ENCODE measurements at regions not wholly inside any gene's neighbourhood (a gene's known extent, or its start where the extent isn't known, plus 50 kb on each side); places are given as distances from the start of the nearest gene placed in this dataset.

GRCh38 chr4:14272206-14272605 lies 644.7 kb upstream of the BOD1L1 start:
- Histone ChIP-seq H3F3A (ENCODE audit: insufficient read depth, low read length) (no peaks in the 10 kb centered on the region), H3K27ac (ENCODE audit: low read length) (no peak overlapping the region), H3K4me2 (ENCODE audit: low read depth, low read length) (peak overlapping the region; percentile 9; the same call in 1 of the 2 replicates), H2AFZ (ENCODE audit: low read length) (no peak overlapping the region), H3K4me3 (ENCODE audit: low read length) (no peak overlapping the region), H3K9ac (ENCODE audit: low read length) (no peak overlapping the region), H4K20me1 (ENCODE audit: insufficient read depth, low read length) (no peaks in the 10 kb centered on the region), H3K36me3 (replicated peaks; ENCODE audit: insufficient read depth, low read length) (no peaks in the 10 kb centered on the region), H3K4me1 (ENCODE audit: low read length) (peaks cover 18% of the 10 kb centered on the region), H3K79me2 (ENCODE audit: low read length) (no peaks in the 10 kb centered on the region), H3K9me3 (replicated peaks; ENCODE audit: insufficient read depth, low read length) (no peaks in the 10 kb centered on the region), H3K27me3 (replicated peaks; ENCODE audit: insufficient read depth, low read length) (no peaks in the 10 kb centered on the region), H3K9me2 (replicated peaks; ENCODE audit: insufficient read depth, low read length) (no peaks in the 10 kb centered on the region)
- peak; percentile 42 for DNase-seq
- TF ChIP-seq EZH2phosphoT487 (IDR thresholded peaks at IDR 0.05; ENCODE audit: low read length) (no peak), CTCF (IDR thresholded peaks at IDR 0.05; ENCODE audit: low read length) (no peak), EZH2 (optimal IDR thresholded peaks at IDR 0.05; ENCODE audit: low read depth, low read length) (no peak)

- Histone ChIP-seq H3K27ac (ENCODE audit: low read length) (no peak overlapping the region), H3K9me2 (replicated peaks; ENCODE audit: insufficient read depth, low read length) (no peaks in the 10 kb centered on the region), H3K9ac (ENCODE audit: low read length) (no peak overlapping the region), H3K27me3 (replicated peaks; ENCODE audit: insufficient read depth, low read length) (no peaks in the 10 kb centered on the region), H3K9me3 (replicated peaks; ENCODE audit: insufficient read depth, low read length) (no peaks in the 10 kb centered on the region), H3F3A (ENCODE audit: insufficient read depth, low read length) (no peaks in the 10 kb centered on the region), H3K4me3 (ENCODE audit: low read length) (no peak overlapping the region), H2AFZ (ENCODE audit: low read length) (no peak overlapping the region), H4K20me1 (ENCODE audit: insufficient read depth, low read length) (no peaks in the 10 kb centered on the region), H3K4me2 (ENCODE audit: low read depth, low read length) (no peak overlapping the region), H3K79me2 (ENCODE audit: low read length) (no peaks in the 10 kb centered on the region), H3K36me3 (replicated peaks; ENCODE audit: insufficient read depth, low read length) (no peaks in the 10 kb centered on the region), H3K4me1 (ENCODE audit: low read length) (no peaks in the 10 kb centered on the region)
- TF ChIP-seq EZH2 (optimal IDR thresholded peaks at IDR 0.05; ENCODE audit: low read depth, low read length) (no peak), EZH2phosphoT487 (IDR thresholded peaks at IDR 0.05; ENCODE audit: low read length) (no peak), CTCF (IDR thresholded peaks at IDR 0.05; ENCODE audit: low read length) (no peak)
- DNase-seq: no peak
These were observed 650.0 kb upstream of the BOD1L1 start for GRCh38 chr4:14277505-14277904.

GRCh38 chr4:14280567-14280966 lies 653.0 kb upstream of the BOD1L1 start:
- no peak for DNase-seq
- no peak overlapping the region for H3K27ac ChIP-seq (ENCODE audit: low read length)
- no peaks in the 10 kb centered on the region for H3K36me3 ChIP-seq (replicated peaks; ENCODE audit: insufficient read depth, low read length)
- no peaks in the 10 kb centered on the region for H3K4me1 ChIP-seq (ENCODE audit: low read length)
- no peaks in the 10 kb centered on the region for H3K27me3 ChIP-seq (replicated peaks; ENCODE audit: insufficient read depth, low read length)
- H3K4me2 ChIP-seq (ENCODE audit: low read depth, low read length): no peak overlapping the region
- H3K9ac ChIP-seq (ENCODE audit: low read length): no peak overlapping the region
- no peak for TF ChIP-seq EZH2 (optimal IDR thresholded peaks at IDR 0.05; ENCODE audit: low read depth, low read length)
- no peak for TF ChIP-seq CTCF (IDR thresholded peaks at IDR 0.05; ENCODE audit: low read length)
- TF ChIP-seq EZH2phosphoT487 (IDR thresholded peaks at IDR 0.05; ENCODE audit: low read length): no peak
- no peaks in the 10 kb centered on the region for H3K9me3 ChIP-seq (replicated peaks; ENCODE audit: insufficient read depth, low read length)
- H2AFZ ChIP-seq (ENCODE audit: low read length): no peak overlapping the region
- no peaks in the 10 kb centered on the region for H4K20me1 ChIP-seq (ENCODE audit: insufficient read depth, low read length)
- no peaks in the 10 kb centered on the region for H3F3A ChIP-seq (ENCODE audit: insufficient read depth, low read length)
- H3K9me2 ChIP-seq (replicated peaks; ENCODE audit: insufficient read depth, low read length): no peaks in the 10 kb centered on the region
- no peaks in the 10 kb centered on the region for H3K79me2 ChIP-seq (ENCODE audit: low read length)
- no peak overlapping the region for H3K4me3 ChIP-seq (ENCODE audit: low read length)

All from MM.1S (cell line).